Thyroid gland (tissue), 4 donors: ENCODE measurements at regions not wholly inside any gene's neighbourhood (a gene's known extent, or its start where the extent isn't known, plus 50 kb on each side); places are given as distances from the start of the nearest gene placed in this dataset.

Experiments
- DNase-seq, 2 donors: peaks; one replicate each; pipeline ENCODE4 v3.0.0-alpha.2; 2019
- H3K27ac ChIP-seq, 3 donors: fragments of 200-600 bp; sonication (generic); 1 replicate in 2 of 3; 2 replicates in 1 of 3; pipeline ENCODE4 v1.5.1; 2016 to 2019; ENCODE audit warnings: mild to moderate bottlenecking in 1 of 3, moderate library complexity in 1 of 3
- H3K27me3 ChIP-seq: fragments of 200-600 bp; sonication (generic); one replicate; pipeline ENCODE4 v1.5.1; 2019
- H3K36me3 ChIP-seq, 2 donors: fragments of 200-600 bp; sonication (generic); one replicate each; pipeline ENCODE4 v1.5.1; 2016 to 2019
- H3K4me1 ChIP-seq, 2 donors: fragments of 200-600 bp; sonication (generic); one replicate each; pipeline ENCODE4 v1.5.1; 2017 to 2019
- H3K4me3 ChIP-seq, 3 donors: fragments of 200-600 bp; sonication (generic); replicated peaks in 1 of 3; 1 replicate in 2 of 3; 2 replicates in 1 of 3; pipeline ENCODE4 v1.5.1; 2016; ENCODE audit warnings: mild to moderate bottlenecking in 1 of 3
- H3K9me3 ChIP-seq: fragments of 200-600 bp; sonication (generic); one replicate; pipeline ENCODE4 v1.5.1; 2017
- POLR2A ChIP-seq, 2 donors: fragments of 450-650 bp; IDR thresholded peaks; one replicate each; pipeline ENCODE4 v1.6.1; 2017; ENCODE audit warnings: antibody characterized with exemption in 2 of 2, mild to moderate bottlenecking in 2 of 2, moderate library complexity in 1 of 2
- WGBS, 2 donors: methylation state at CpG; one replicate each; pipeline ENCODE4 v1.1.5; 2017; 5-methylcytosine and 5-hydroxymethylcytosine counted together
- intact Hi-C: fragments of 100-400 bp; cut with DNase I; formaldehyde crosslinking; loops from one replicate; pipeline ENCODE4 v1.15.1; 2023
- TF ChIP-seq, protein P1 (sequence below), 6 experiments: fragments of 200-600 bp in 3 of 6; fragments of 450-650 bp in 3 of 6; sonication (generic) in 3 of 6; IDR thresholded peaks; one replicate each; pipeline ENCODE4 v1.5.1; 2016 to 2019; ENCODE audit warnings: antibody characterized with exemption in 6 of 6, mild to moderate bottlenecking in 2 of 6, inconsistent platforms in 1 of 6, moderate library complexity in 1 of 6

DNA sequence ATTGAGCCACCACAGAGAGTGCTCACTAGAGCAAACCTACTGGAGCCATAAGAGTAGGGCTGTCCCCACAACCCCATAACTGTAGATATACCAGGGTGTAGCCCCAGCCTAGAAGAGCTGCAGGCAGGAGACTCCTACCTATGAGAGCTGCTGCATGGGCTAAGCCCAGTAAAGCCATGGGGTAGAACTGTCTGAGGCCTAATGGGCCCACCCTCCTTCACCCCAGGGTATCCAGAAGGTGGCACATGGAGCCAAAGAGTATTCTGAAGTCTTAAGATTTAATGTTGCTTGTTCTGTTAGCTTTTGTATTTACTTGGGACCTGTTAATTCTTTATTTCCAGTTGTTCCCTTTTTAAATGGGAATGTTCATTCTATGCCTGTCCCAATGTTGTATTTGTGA, 1193.7 kb upstream of the ADGRL2 start:
- Histone ChIP-seq H3K9me3 (no peaks in the 10 kb centered on the region), H3K27ac (no peak overlapping the region), H3K36me3 (no peaks in the 10 kb centered on the region), H3K4me1 (no peaks in the 10 kb centered on the region), H3K27me3 (no peaks in the 10 kb centered on the region), H3K4me3 (no peak overlapping the region)
- TF ChIP-seq POLR2A (IDR thresholded peaks at IDR 0.05) = no peak
- TF ChIP-seq, protein P1, sequence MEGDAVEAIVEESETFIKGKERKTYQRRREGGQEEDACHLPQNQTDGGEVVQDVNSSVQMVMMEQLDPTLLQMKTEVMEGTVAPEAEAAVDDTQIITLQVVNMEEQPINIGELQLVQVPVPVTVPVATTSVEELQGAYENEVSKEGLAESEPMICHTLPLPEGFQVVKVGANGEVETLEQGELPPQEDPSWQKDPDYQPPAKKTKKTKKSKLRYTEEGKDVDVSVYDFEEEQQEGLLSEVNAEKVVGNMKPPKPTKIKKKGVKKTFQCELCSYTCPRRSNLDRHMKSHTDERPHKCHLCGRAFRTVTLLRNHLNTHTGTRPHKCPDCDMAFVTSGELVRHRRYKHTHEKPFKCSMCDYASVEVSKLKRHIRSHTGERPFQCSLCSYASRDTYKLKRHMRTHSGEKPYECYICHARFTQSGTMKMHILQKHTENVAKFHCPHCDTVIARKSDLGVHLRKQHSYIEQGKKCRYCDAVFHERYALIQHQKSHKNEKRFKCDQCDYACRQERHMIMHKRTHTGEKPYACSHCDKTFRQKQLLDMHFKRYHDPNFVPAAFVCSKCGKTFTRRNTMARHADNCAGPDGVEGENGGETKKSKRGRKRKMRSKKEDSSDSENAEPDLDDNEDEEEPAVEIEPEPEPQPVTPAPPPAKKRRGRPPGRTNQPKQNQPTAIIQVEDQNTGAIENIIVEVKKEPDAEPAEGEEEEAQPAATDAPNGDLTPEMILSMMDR (IDR thresholded peaks at IDR 0.05) = no peak
- intact Hi-C loops = no loop called here
- no peak for DNase-seq

GRCh38 chr1:80594013-80594412, 1206.7 kb upstream of the ADGRL2 start:
- H3K9me3 ChIP-seq = no peaks in the 10 kb centered on the region
- DNase-seq = no peak
- TF ChIP-seq, protein P1 (IDR thresholded peaks at IDR 0.05) = no peak
- no peak for TF ChIP-seq POLR2A (IDR thresholded peaks at IDR 0.05)
- 72 to 75% methylated on average over 3 of the region's 3 CpGs for WGBS, 2 donors
- intact Hi-C loops = no loop called here
- H3K27me3 ChIP-seq = no peaks in the 10 kb centered on the region
- no peak overlapping the region for H3K27ac ChIP-seq
- no peaks in the 10 kb centered on the region for H3K4me1 ChIP-seq
- H3K4me3 ChIP-seq = no peak overlapping the region
- no peaks in the 10 kb centered on the region for H3K36me3 ChIP-seq

GRCh38 chr1:80593197-80593596, 1207.5 kb upstream of the ADGRL2 start:
- Histone ChIP-seq H3K4me3 (no peak overlapping the region), H3K27ac (no peak overlapping the region), H3K4me1 (no peaks in the 10 kb centered on the region), H3K27me3 (no peaks in the 10 kb centered on the region), H3K9me3 (no peaks in the 10 kb centered on the region), H3K36me3 (no peaks in the 10 kb centered on the region)
- 88 to 89% methylated on average over 4 of the region's 4 CpGs for WGBS, 2 donors
- no peak for DNase-seq
- TF ChIP-seq, protein P1 (IDR thresholded peaks at IDR 0.05) = no peak
- no peak for TF ChIP-seq POLR2A (IDR thresholded peaks at IDR 0.05)
- intact Hi-C loops = no loop called here

- WGBS, 2 donors = 61 to 62% methylated on average over 4 of the region's 4 CpGs
- TF ChIP-seq POLR2A (IDR thresholded peaks at IDR 0.05) = no peak
- TF ChIP-seq, protein P1 (IDR thresholded peaks at IDR 0.05) = no peak
- H3K9me3 ChIP-seq = no peaks in the 10 kb centered on the region
- H3K27ac ChIP-seq = no peak overlapping the region
- H3K4me3 ChIP-seq = no peak overlapping the region
- no peaks in the 10 kb centered on the region for H3K36me3 ChIP-seq
- intact Hi-C loops = no loop called here
- H3K4me1 ChIP-seq = no peaks in the 10 kb centered on the region
- DNase-seq = no peak
- H3K27me3 ChIP-seq = no peaks in the 10 kb centered on the region
Observed at GRCh38 chr1:80582980-80583379, 1217.8 kb upstream of the ADGRL2 start.

DNA sequence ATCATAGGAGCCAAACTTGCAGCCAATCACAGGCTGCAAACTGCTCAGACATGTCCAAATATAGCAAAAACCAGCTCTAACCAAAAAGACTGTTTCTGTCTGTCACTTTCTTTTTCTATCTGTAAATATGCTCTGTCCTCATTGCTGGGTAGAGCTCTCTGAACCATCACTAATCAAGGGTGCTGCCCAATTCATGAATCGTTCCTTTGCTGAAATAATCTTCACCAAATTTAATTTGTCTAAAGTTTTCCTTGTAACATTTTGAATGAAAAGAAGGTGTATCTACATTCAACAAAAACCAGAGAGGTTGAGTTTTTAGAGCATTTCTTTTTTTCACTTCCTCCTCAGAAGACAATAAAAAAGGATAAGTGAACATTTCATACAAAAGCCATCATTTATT, 1221.7 kb upstream of the ADGRL2 start:
- WGBS, 2 donors = 79 to 86% methylated on average over 1 of the region's 1 CpG
- Histone ChIP-seq H3K27ac (no peak overlapping the region), H3K9me3 (no peaks in the 10 kb centered on the region), H3K27me3 (no peaks in the 10 kb centered on the region), H3K36me3 (no peaks in the 10 kb centered on the region), H3K4me3 (no peak overlapping the region), H3K4me1 (no peaks in the 10 kb centered on the region)
- DNase-seq = no peak
- intact Hi-C loops = no loop called here
- TF ChIP-seq POLR2A (IDR thresholded peaks at IDR 0.05) = no peak
- TF ChIP-seq, protein P1 (IDR thresholded peaks at IDR 0.05) = no peak
